Dermis blood vessel endothelial cell (primary cell): ENCODE measurements at regions not wholly inside any gene's neighbourhood (a gene's known extent, or its start where the extent isn't known, plus 50 kb on each side); places are given as distances from the start of the nearest gene placed in this dataset.
"Not testable (repeated sequence)": the region's sequence is repeated elsewhere in the genome, so short reads cannot be mapped to it uniquely, and the experiment has no call there.

Experiments
- DNase-seq: peaks from one replicate; pipeline ENCODE4 v3.0.0; 2010

GRCh38 chrX:840556-840955 lies 210.0 kb downstream of the SHOX start:
- DNase-seq = no peak

DNA sequence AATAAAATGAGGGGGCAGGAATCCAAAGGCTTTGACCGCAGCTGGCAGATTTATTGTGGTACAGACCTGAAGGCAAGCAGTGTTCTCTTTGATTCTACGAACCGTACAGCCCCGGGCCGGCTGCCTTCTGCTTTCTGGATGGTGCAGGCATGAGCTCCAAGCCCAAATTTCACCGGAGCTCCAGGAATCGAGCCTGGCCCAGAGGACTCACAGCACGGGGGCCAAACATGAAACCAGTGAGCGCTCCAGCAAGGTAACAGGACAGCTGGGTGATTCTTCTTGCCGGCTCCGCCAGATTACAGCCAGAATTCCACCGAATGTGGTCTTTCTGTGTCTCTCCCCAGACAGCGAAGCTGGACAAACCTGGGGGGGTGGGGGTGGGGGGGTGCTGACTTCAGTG lies 208.1 kb downstream of the SHOX start:
- not testable (repeated sequence) for DNase-seq

DNA sequence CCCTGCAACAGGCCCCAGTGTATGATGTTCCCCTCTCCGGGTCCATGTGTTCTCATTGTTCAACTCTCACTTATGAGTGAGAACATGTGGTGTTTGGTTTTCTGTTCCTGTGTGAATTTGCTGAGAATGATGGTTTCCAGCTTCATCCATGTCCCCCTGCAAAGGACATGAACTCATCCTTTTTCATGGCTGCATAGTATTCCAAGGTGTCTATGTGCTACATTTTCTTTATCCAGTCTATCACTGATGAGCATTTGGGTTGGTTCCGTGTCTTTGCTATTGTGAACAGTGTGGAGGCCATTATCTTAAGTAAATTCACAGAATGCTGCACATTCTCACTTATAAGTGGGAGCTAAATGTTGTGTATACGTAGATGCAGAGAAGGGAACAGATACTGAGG lies 205.3 kb downstream of the SHOX start:
- DNase-seq = not testable (repeated sequence)

- no peak for DNase-seq
These were observed 199.9 kb downstream of the SHOX start for GRCh38 chrX:830532-830931.

DNA sequence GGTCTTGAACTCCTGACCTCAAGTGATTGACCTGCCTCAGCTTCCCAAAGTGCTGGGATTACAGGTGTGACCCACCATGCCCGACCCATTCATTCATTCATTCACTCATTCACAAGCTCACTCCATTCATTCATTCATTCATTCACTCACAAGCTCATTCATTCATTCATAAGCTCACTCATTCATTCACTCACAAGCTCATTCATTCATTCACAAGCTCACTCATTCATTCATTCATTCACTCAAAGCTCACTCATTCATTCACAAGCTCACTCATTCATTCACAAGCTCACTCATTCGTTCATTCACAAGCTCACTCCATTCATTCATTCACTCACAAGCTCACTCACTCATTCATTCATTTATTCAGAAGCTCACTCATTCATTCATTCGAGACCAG lies 198.6 kb downstream of the SHOX start:
- no peak for DNase-seq

DNA sequence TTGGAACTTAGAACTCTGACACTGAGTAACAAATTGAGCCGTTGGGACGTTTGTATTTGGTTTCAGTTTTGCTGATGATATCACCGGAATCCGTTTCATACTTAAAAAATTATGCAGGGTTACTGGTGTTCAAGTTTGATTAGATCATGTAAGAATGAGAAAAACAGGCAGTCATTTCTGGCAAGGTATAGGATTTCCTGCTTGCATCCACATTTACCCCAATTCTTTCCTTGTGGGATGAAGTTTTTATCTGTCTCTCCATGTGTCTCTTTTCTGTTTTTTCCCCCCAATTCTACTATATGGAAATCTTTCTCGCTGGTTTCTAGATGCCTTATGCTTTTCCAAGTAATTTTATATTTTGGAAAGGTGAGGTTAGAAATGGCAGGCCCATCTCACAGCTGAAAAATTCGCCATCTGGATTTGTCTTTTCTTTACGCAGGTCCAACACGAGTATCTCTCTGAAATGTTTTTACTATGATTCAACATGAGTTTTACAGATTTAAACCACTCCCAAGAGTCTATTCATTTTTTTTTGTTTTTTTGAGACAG lies 197.9 kb downstream of the SHOX start:
- DNase-seq = no peak

DNA sequence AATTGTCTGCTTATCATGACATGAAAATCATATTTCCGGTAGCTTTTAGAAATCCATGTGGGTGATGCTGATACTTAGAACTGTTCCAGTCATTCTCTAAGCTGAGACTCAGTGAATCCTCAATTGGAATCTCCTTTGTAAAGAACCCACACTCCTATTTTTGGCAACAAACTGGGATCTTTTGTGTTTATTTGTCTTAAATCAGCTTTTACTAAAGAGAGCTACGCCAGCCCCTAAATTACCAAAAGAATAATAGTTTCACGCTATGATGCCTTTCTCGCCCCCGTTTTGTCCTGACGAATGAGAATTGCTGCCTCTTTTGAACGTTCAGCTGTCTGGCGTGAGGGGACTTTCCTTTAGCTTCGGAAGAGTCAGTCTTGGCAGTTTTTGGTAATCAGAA lies 195.9 kb downstream of the SHOX start:
- no peak for DNase-seq

GRCh38 chrX:825991-826390 lies 195.4 kb downstream of the SHOX start:
- no peak for DNase-seq

DNA sequence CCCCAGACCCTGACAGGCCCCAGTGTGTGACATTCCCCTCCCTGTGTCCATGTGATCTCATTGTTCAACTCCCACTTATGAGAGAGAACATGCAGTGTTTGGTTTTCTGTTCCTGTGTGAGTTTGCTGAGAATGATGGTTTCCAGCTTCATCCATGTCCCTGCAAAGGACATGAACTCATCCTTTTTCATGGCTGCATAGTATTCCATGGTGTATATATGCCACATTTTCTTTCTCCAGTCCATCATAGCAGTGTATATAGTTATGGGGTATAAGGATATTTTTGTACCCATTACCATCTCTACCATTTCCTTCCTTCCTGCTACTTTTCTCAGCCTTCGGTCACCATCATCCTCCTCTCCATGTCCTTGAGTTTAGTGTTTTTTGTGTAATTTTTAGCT lies 192.5 kb downstream of the SHOX start:
- not testable (repeated sequence) for DNase-seq

GRCh38 chrX:821327-822107 lies 190.9 kb downstream of the SHOX start:
- no peak for DNase-seq

GRCh38 chrX:819684-820083 lies 189.1 kb downstream of the SHOX start:
- DNase-seq = no peak

DNA sequence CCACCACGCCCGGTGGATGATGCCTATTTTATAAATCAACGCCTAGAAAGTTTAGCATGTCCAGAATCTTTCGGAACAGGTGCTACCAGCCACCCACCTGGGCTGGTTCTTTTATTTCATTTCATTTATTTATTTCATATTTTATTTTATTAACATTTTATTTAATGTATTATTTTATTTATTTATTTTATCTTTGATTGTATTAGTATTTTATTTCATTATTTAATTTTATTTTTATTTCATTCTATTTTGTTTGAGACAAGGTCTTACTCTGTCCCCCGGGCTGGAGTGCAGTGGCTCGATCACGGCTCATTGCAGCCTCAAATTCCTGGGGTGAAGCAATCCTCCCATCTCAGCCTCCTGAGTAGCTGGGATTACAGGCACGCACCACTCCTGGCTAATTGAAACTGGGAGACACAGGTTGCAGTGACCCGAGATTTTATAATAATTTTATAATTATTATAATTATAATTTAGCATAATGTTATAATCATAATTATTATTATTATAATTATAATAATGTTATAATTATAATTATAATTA lies 187.2 kb downstream of the SHOX start:
- DNase-seq = no peak

DNA sequence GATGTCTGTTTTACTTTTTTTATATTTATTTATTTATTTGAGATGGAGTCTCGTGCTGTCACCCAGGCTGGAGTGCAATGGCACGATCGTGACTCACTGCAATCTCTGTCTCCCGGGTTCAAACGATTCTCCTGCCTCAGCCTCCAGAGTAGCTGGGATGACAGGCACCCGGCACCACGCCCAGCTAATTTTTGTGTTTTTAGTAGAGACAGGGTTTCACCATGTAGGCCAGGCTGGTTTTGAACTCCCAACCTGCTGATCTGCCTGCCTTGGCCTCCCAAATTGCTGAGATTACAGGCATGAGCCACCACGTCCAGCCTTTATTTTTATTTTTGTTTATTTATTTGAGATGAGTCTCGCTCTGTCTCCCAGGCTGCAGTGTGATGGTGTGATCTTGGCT lies 186.6 kb downstream of the SHOX start:
- not testable (repeated sequence) for DNase-seq

- DNase-seq = no peak
These were observed 185.8 kb downstream of the SHOX start for GRCh38 chrX:816411-816810.

- no peak for DNase-seq
These were observed 179.6 kb downstream of the SHOX start for GRCh38 chrX:810186-810585.

DNA sequence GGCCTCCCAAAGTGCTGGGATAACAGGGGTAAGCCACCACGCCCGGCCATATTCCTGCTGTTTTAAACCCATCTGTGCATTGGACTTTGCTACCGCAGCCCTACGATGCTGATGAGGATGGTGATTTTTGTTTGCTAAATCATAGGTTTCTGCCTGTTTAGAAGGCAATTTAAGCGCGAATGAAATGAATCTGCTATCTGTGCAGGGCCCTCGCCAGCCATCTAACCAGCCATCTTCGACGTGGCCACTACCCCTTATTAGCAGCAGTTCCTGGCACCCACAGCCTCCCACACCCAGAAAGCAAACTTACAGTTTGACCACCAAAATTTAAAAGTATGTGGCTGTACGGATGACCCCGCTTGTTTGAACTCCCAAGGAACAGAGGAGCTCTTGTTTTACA lies 178.5 kb downstream of the SHOX start:
- no peak for DNase-seq

DNA sequence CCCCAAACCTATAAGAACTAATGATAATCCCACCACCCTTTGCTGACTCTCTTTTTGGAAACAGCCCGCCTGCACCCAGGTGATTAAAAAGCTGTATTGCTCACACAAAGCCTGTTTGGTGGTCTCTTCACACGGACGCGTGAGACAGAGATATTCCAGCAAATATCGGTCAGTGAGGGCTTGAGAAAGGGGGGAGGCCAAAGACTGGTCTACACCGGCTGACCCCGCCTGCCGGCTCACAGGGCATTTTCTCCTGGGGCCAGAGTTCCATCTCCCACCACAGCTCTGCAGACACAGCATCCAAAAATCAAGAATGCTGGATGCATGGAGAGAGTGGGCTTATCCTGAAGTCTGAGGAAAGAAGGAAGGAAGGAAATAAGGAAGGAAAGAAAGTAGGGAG lies 176.0 kb downstream of the SHOX start:
- DNase-seq = no peak

DNA sequence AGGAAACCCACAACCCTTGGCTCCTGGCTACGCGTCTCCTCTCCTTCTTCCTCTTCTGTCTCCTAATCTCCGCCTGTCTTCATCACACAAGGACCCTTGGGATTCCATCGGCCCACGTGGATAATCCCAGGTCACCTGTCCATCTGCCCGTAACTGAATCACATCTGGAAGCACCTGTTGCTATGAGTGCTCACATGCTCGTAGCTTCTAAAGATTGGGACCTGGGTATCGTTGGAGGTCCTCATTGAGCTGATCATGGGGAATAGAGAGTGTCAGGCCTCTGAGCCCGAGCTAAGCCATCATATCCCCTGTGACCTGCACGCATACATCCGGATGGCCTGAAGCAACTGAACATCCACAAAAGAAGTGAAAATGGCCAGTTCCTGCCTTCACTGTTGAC lies 175.4 kb downstream of the SHOX start:
- DNase-seq = no peak

DNA sequence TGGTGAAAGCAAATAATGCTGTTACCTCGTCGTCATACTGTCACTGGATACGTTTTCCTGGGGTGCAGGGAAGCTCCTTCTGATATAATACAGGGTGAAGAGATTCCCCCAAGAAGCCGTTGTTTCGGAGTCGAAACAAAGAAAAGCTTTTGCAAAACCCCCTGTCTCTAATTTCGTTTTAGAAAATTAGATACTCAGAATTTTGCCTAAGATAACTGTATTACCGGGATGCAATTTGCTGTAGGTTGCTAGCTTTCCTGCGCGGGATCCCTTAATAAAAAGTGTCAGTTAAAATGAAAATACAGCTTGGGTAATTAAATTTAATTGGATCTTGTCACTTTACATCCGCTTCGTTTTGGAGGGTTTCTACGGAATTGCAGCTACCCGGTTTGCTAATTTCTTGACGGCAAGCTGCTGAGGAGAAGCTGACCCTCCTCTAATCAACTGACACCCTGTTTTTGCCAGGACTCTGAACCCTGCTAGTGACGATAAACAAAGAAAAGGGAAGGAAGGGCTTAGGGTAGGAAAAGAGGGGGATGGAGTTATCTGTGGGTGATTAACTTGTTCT lies 174.6 kb downstream of the SHOX start:
- no peak for DNase-seq

GRCh38 chrX:802846-803245 lies 172.3 kb downstream of the SHOX start:
- no peak for DNase-seq

DNA sequence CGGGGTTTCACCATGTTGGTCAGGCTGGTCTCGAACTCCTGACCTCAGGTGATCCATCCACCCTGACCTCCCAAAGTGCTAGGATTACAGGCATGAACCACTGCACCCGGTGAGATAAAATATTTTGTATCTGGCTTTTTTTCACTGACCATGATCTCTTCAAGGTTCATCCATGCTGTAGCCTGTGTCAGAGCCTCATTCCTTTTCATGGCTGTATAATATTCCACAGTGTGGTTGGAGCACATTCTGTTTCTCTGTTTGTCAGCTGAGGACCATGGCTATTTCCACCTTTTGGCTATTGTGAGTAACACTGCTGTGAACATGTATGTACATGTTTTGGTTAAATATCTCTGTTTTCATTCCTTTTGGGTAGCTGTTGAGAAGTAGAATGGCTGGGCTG lies 169.2 kb downstream of the SHOX start:
- no peak for DNase-seq

DNA sequence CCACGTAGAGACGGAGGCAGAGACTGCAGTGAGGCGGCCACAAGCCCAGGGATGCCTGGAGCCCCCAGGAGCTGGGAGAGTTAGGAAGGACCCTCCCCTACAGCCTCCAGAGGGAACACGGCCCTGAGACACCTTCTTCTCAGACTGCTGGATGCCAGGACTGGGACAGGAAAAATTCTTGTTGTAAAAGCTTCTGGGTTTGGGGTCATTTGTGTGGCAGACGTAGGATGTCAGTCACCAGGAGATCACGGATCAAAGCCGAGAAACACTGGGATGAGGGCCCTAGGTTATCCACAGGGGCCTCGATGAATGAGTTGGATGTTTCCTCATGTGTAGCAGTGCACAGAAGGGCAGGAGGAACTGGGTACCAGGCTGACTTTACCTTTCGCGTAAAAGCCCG lies 163.7 kb downstream of the SHOX start:
- no peak for DNase-seq

- DNase-seq = no peak
These were observed 162.7 kb downstream of the SHOX start for GRCh38 chrX:793216-793770.

DNA sequence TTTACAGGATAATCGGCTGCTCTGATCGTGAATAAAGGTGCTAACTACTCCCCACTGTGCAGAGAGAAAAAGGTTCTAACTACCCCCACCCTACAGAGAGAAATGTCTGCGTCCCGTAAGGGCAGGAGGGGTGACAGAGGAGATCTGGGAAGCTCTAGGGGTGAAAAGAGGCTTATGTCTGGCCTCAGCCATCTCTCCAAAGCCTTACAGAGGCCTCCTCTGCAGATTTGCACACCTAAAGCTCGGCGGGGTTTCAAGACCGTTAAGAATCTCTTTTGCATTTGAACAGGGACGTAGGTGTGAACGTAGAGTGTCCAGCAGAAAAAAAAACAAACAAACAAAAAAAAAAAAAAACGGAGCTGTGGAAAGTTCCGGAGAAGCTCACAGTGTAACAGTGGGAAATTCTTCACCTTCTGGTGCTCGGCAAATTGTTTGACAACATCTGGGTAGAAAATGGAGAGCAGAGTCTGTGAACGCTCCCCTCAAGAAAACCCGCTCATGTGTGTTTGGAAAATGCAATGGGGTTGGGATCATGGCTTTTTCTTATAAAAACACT lies 161.0 kb downstream of the SHOX start:
- no peak for DNase-seq
